ENCODE measurements at regions not wholly inside any gene's neighbourhood (a gene's known extent, or its start where the extent isn't known, plus 50 kb on each side); places are given as distances from the start of the nearest gene placed in this dataset.

DNA sequence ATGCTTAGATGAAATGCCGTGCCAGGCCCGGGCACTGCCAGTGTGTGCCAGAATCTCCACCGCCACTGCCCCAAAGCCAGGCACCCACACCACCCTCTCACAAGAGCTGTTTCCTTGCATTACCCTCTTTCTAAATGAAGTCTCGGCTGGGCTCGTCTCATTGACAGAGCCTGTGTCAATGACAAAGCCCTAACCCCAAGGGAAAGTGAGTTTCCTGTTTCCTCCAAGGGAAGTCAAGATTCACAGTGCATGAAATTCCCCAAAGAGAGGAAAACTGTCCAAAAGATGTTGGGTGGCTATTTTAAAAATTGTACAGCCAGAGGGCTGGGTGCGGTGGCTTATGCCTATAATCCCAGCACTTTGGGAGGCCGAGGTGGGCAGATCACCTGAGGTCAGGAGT, 75.4 kb upstream of the AKAP12 start:
- DNase-seq (ENCODE audit: low spot score): no peak
- Histone ChIP-seq H3K4me1 (ENCODE audit: insufficient read depth, low read length, poor library complexity, severe bottlenecking) (no peaks in the 10 kb centered on the region), H3K4me3 (ENCODE audit: low read depth, low read length, poor library complexity, severe bottlenecking) (no peak overlapping the region), H3K4me2 (ENCODE audit: low read length) (no peak overlapping the region), H3K27ac (ENCODE audit: low read depth, low read length, poor library complexity, severe bottlenecking) (no peak overlapping the region), H3K36me3 (ENCODE audit: insufficient read depth, low read length) (no peaks in the 10 kb centered on the region), H2AFZ (ENCODE audit: low read length) (no peak overlapping the region), H3K79me2 (ENCODE audit: insufficient read depth, low read depth, low read length) (no peaks in the 10 kb centered on the region), H4K20me1 (ENCODE audit: insufficient read depth, low read length) (no peaks in the 10 kb centered on the region), H3K9me2 (ENCODE audit: insufficient read depth, low read length) (no peaks in the 10 kb centered on the region), H3K9me3 (ENCODE audit: low read length) (no peaks in the 10 kb centered on the region)
- intact Hi-C loops (cut with micrococcal nuclease; ENCODE audit: unreplicated experiment): no loop called here
- ChIA-PET CTCF (ENCODE audit: unreplicated experiment) (no interaction called here), POLR2A (interaction anchor here (0.6 kb wide), 1 partner anchor 103 kb away, joined by 6 read pairs; no protein-coding TSS in a partner anchor)
- TF ChIP-seq CTCF (conservative IDR thresholded peaks at IDR 0.05; ENCODE audit: low read length): no peak
- TF ChIP-seq EZH2phosphoT487 (IDR thresholded peaks at IDR 0.05; ENCODE audit: borderline replicate concordance, low read depth, low read length): no peak
- BruUV-seq (replicated peaks): no TSS peak

DNA sequence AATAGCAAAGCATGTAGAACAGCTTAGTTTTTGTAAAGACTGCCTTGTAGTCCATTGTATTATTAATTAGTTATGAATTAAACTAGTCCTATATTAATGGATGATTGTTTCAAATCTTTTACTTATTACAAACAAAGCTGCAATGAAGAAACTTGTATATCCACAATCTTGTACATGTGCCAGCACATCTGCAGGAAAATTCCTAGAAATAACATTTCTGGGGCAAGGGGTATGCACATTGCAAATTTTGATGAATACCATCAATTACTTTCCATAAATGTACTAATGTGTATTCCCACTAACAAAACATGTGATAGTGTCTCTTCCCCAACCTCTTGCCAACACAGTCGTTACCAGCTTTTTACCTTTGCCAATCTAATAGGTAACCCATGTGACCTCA, 73.6 kb upstream of the AKAP12 start:
- POLR2A ChIA-PET: no interaction called here
- Histone ChIP-seq H3K36me3 (ENCODE audit: insufficient read depth, low read length) (no peaks in the 10 kb centered on the region), H3K9me2 (ENCODE audit: insufficient read depth, low read length) (no peaks in the 10 kb centered on the region), H2AFZ (ENCODE audit: low read length) (no peak overlapping the region), H3K9me3 (ENCODE audit: low read length) (no peaks in the 10 kb centered on the region), H3K27ac (ENCODE audit: low read depth, low read length, poor library complexity, severe bottlenecking) (no peak overlapping the region), H4K20me1 (ENCODE audit: insufficient read depth, low read length) (no peaks in the 10 kb centered on the region), H3K4me1 (ENCODE audit: insufficient read depth, low read length, poor library complexity, severe bottlenecking) (no peaks in the 10 kb centered on the region), H3K4me2 (ENCODE audit: low read length) (no peak overlapping the region), H3K4me3 (ENCODE audit: low read depth, low read length, poor library complexity, severe bottlenecking) (no peak overlapping the region), H3K79me2 (ENCODE audit: insufficient read depth, low read depth, low read length) (no peaks in the 10 kb centered on the region)
- no peak for DNase-seq (ENCODE audit: low spot score)
- no TSS peak for BruUV-seq (replicated peaks)
- TF ChIP-seq EZH2phosphoT487 (IDR thresholded peaks at IDR 0.05; ENCODE audit: borderline replicate concordance, low read depth, low read length) (no peak), CTCF (conservative IDR thresholded peaks at IDR 0.05; ENCODE audit: low read length) (no peak)
- intact Hi-C loops (cut with micrococcal nuclease; ENCODE audit: unreplicated experiment): no loop called here
- CTCF ChIA-PET (ENCODE audit: unreplicated experiment): no interaction called here

DNA sequence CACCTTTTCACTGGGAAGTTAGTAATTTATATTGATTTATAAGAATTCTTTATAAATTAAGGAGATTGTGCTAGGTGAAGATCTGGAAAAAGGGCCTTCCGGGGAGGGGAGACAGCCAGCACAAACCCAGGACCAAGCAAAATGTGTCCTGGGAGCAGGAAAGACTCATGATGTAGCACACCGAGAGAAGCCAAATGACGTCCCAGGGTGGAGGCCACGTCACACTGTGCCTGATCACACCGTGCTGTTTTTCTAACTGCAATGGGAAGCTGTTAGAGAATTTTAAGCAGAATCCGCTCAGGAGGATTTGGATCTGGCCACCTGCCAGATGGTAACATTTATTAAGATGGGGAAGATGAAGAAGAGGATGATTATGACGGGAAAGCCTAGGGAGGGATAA, 72.7 kb upstream of the AKAP12 start:
- Histone ChIP-seq H3K36me3 (ENCODE audit: insufficient read depth, low read length) (no peaks in the 10 kb centered on the region), H2AFZ (ENCODE audit: low read length) (no peak overlapping the region), H3K27ac (ENCODE audit: low read depth, low read length, poor library complexity, severe bottlenecking) (no peak overlapping the region), H3K4me1 (ENCODE audit: insufficient read depth, low read length, poor library complexity, severe bottlenecking) (no peaks in the 10 kb centered on the region), H3K4me2 (ENCODE audit: low read length) (no peak overlapping the region), H3K79me2 (ENCODE audit: insufficient read depth, low read depth, low read length) (no peaks in the 10 kb centered on the region), H4K20me1 (ENCODE audit: insufficient read depth, low read length) (no peaks in the 10 kb centered on the region), H3K9me3 (ENCODE audit: low read length) (no peaks in the 10 kb centered on the region), H3K4me3 (ENCODE audit: low read depth, low read length, poor library complexity, severe bottlenecking) (no peak overlapping the region), H3K9me2 (ENCODE audit: insufficient read depth, low read length) (no peaks in the 10 kb centered on the region)
- no TSS peak for BruUV-seq (replicated peaks)
- intact Hi-C loops (cut with micrococcal nuclease; ENCODE audit: unreplicated experiment): no loop called here
- DNase-seq (ENCODE audit: low spot score): no peak
- ChIA-PET CTCF (ENCODE audit: unreplicated experiment) (no interaction called here), POLR2A (no interaction called here)
- TF ChIP-seq EZH2phosphoT487 (IDR thresholded peaks at IDR 0.05; ENCODE audit: borderline replicate concordance, low read depth, low read length) (no peak), CTCF (conservative IDR thresholded peaks at IDR 0.05; ENCODE audit: low read length) (no peak)

Measured in OCI-LY7 (cell line).